NOMO-1 (cell line): ENCODE measurements at regions not wholly inside any gene's neighbourhood (a gene's known extent, or its start where the extent isn't known, plus 50 kb on each side); places are given as distances from the start of the nearest gene placed in this dataset.
"Not testable (repeated sequence)": the region's sequence is repeated elsewhere in the genome, so short reads cannot be mapped to it uniquely, and the experiment has no call there.

Source experiments
- DNase-seq, 2 experiments: peaks; one replicate each; lab custom pipeline; 2025; ENCODE audit not compliant: unreplicated experiment in 2 of 2; lab: John Stamatoyannopoulos, UW

DNA sequence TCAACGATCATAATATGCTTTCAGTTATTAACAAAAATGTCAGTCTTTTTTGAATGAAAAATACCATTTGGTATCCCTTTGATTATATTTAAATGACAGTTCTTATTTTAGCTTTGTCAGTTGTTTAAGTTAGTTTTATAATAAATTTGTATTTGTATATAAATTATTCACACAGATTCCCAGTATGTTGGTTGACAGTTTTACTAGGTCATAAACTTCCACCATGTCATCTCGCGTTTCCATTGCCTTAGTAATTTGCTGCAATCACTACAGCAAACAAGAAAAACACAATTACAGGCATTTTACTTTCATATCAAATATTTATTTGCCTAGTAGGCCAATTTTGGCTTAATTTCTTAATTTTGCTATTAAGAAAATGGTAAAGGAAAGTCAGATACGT lies 109.6 kb upstream of the ANK2 start:
- DNase-seq = no peak

DNA sequence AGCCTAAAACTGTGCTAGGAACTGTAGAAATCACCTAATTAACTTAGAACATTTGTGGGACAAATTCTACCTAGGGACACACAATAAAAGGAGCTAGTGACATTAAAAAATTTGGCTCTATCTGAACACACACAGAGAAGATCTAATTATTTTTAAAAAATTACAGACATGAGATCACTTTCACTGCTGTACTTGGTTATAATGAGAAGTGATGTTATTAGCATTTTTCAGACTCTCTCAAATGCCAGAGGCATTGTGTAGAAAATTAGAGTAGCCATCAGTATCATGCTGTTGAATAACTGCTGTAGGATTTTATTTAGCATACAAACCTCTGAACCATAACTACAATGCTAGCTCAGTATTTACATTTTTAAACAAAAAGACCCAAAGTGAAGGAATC lies 109.1 kb upstream of the ANK2 start:
- no peak for DNase-seq

DNA sequence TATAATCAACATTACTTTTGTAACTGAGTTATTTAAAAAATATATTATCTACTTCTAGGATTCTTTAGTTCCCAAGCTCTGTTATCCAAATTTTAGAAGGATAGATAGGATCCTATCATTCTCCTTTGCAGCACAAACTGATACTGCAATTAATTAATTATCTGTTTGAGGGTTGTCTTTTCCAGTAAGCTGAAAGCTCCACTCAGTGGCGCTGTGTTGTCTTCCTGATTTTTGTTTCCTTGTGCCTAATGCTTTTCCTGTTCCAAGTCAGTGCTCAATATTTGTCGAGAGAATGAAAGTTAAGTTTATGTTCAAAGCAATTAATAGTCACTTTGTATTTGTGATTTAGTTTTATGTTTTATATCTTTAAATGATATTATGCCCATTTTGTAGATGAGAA lies 107.4 kb upstream of the ANK2 start:
- DNase-seq = no peak

- no peak for DNase-seq
Observed at GRCh38 chr4:112942997-112943396, 106.5 kb upstream of the ANK2 start.

GRCh38 chr4:112944006-112944405 lies 105.4 kb upstream of the ANK2 start:
- DNase-seq = no peak

DNA sequence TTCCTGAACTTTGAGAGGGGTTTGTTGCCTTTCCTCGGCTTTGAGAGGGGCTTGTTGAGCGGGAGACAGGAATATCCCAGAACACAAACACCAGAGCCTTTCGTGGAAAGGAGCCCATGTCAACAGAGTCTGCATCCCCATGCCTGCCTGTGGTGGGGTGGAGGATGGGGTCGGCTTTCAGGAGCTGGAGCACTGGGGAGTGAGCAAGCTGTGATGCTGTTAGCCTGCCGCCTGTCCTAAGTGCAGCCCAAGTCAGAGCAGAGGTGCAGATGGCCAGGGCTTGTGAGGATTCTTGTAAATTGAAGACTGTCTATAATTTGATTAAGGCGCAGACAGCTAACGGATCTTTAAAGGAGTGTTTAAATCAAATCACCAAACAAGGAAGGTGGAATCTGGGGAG lies 103.3 kb upstream of the ANK2 start:
- DNase-seq = no peak

DNA sequence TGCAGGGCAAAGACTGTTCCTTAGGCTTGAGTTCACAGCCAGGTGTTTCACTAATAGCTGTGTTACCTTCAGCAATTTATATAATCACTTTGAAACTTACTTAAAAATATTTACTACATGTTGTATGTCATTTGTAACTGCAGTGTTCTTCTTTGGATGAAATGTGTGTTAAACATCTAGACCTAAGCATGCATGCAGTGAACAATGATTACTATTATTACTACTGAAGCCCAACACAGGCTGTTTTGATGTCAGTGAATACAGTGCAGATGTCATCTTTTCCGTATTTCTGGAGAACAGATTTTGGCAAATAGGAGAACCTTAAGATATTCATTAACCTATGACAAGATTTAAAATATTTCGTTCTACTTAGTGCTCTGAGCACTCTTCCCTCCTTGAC lies 101.8 kb upstream of the ANK2 start:
- no peak for DNase-seq

- peak in 1 of 2 experiments; percentile 2 for DNase-seq
Observed at GRCh38 chr4:112951362-112952312, 97.8 kb upstream of the ANK2 start.

DNA sequence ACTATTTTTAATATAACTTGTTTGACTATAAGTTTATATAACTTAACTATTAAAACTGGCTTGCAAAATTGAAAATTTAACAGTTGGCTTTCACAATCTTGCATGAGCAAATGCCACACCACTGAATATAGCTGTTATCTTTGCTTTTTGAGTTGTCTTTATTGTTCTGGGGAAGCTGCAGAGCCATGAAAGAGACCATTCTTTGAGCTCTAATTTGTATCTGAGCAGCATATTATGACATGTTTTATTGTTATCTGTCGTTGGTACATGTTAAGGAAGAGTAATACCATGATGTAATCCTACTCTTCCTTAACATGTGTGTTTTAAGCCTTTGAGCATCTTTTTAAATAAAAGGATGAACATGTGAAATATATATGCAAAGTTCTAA lies 97.1 kb upstream of the ANK2 start:
- DNase-seq = no peak

DNA sequence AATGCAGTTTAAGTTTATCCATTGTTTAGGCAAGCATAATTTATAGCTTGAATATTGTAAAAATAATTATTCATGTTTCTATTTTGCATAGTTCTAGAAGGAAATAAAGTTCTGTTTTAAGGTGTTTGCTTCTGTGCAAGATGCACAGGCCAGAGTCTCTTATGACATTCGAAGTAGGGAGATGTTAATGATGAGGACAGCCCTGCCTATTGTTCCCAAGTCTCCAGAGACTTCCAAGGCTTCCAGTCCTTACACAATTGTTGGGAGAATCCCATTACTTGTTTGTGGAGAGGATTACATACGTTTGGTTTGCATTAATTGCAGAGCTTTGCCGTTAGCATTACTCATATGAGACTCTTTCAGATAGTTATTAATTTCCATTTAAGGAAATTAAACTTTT lies 96.2 kb upstream of the ANK2 start:
- no peak for DNase-seq

GRCh38 chr4:112954286-112954685 lies 95.2 kb upstream of the ANK2 start:
- DNase-seq = no peak

DNA sequence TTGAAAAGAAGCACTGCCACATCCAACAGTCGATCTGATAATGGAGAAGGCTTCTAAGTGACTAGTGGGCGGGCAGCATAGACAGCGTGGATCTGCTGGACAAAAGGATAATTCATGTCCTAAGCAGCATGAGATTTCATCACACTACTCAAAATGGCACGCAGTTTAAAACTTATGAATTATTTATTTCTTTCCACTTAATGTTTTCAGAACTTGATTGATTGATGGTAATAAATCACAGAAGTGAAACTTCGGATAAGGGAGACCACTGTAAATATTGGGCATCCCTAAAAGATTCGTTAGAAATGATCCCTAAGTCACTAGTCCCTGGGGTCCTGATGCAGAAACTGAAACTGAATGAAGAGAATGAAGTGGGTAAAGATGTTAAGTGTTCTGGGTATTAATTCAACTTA lies 93.0 kb upstream of the ANK2 start:
- DNase-seq = no peak

DNA sequence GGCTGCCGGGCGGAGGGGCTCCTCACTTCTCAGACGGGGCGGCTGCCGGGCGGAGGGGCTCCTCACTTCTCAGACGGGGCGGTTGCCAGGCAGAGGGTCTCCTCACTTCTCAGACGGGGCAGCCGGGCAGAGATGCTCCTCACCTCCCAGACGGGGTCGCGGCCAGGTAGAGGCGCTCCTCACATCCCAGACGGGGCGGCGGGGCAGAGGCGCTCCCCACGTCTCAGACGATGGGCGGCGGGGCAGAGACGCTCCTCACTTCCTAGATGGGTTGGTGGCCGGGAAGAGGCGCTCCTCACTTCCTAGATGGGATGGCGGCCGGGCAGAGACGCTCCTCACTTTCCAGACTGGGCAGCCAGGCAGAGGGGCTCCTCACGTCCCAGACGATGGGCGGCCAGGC lies 91.7 kb upstream of the ANK2 start:
- DNase-seq = not testable (repeated sequence)

GRCh38 chr4:112966701-112967488 lies 82.6 kb upstream of the ANK2 start:
- no peak for DNase-seq

DNA sequence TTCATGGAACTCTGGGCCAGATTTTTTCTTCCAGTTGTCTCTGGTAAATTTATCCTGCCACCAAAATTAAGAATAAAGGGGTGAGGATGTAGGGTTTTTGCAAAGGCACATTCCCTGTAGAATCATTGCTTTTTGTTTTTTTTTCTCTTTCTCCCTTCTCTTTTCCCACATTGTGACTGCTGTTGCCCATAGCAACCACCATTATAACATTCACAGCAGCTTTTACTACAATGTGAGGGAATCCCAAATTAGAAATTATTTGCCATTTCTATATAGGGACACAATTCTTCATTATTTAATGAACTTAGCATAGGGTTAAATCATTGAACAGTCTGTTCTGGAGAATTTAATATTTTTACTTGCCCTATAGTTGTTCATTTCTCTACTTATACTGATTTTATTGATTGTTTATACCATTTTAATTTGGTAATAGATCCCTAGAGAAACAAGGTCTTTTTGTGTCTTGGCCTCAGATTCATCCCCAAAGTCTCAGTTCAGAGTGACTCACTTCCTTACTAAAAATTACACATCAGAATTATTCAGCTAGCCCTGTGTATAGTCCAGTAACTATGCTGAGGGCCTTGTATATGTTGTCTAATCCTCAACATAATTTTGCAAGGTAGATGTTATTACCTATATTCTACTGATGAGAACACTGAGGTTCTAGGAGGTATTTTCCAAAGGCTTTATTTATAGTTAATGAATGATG lies 80.8 kb upstream of the ANK2 start:
- DNase-seq = no peak

- DNase-seq = no peak
Observed at GRCh38 chr4:112970903-112971302, 78.5 kb upstream of the ANK2 start.

GRCh38 chr4:112973750-112974251 lies 75.7 kb upstream of the ANK2 start:
- no peak for DNase-seq

DNA sequence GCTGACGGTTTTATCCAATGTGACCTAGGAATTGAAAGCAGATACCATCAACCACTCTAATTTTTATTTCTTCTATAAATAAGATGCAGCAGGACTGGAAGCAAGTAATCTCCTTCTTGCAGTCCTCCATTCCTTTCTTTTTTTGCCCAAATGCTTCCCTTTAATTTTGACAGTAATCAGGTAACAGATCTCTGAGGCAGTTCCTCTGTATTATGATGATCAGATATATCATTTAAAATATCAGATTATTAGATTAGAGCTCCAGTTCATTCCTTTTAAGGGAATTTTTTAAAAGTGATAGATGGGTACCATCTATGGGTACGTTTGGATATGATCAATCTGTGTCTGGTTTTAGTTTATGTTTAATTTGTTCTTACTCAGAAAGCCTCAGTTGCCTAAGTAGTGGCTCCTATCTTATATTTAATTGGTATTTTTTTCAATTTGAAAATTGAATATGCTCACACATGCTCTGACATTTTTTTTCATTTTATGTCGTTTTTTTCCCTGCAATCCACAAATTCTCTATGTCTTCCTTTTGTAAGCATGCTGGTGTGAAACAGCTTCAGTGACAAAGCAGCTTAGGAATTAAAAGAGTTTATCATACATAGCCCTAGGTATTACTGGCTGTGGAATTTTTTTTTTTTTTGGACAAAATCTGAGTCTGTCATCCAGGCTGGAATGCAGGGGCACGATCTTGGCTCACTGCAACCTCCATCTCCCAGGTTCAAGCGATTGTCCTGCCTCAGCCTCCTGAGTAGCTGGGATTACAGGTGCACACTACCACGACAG lies 73.7 kb upstream of the ANK2 start:
- no peak for DNase-seq

GRCh38 chr4:112978691-112979472 lies 70.6 kb upstream of the ANK2 start:
- no peak for DNase-seq
